Erythroblast (primary cell): ENCODE measurements at regions not wholly inside any gene's neighbourhood (a gene's known extent, or its start where the extent isn't known, plus 50 kb on each side); places are given as distances from the start of the nearest gene placed in this dataset.

ENCODE experiments used
- GATA1 ChIP-seq: IDR thresholded peaks from 2 replicates; pipeline ENCODE4 v1.6.1; 2011; ENCODE audit warnings: low read depth, mild to moderate bottlenecking, control low read depth, low read length, moderate library complexity
- POLR2A ChIP-seq: IDR thresholded peaks from 2 replicates; pipeline ENCODE4 v1.6.1; 2011; ENCODE audit warnings: mild to moderate bottlenecking, low read length

DNA sequence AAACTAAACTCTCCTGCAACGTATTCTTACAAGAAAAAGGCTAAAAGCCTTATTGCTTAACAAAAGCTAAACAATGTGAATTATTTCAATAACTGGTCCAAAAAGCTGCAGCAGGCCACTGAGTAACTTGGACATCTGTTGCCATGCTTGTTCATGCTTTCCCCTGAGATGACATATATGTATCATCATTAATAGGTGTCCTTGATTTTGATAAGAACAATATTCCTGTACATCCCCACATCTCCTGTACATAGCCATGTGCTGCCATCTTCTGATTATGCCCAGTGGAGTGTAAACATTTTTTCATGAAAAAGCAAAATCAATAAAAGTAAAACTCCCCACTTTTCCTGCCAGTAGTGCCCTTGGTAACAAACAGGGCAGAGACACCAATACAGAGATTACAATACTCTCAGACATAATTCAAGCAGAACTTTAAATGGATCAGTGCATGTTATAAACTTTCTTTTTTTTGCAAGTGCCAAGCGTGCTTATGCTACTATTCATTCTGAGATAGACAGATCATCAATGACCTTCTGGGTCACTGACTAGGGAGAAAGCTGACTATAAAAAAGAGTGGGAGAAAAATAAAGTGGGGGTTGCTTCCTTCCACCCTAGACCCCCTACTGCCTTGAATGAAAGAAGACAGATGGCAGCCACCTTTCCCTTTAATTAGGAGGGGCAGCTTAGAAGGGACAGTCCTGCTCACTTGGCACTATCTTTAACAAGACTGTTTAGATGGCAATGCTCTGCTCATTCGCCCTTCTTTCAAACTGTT, 205.5 kb upstream of the KLF14 start:
- TF ChIP-seq POLR2A = no peak
- no peak for TF ChIP-seq GATA1
